C4-2B (cell line): ENCODE measurements at regions not wholly inside any gene's neighbourhood (a gene's known extent, or its start where the extent isn't known, plus 50 kb on each side); places are given as distances from the start of the nearest gene placed in this dataset.

Source experiments
- ZFX ChIP-seq: fragments of 450-650 bp; IDR thresholded peaks from 2 replicates; pipeline ENCODE4 v1.6.1; 2017
- TF ChIP-seq, protein P1 (sequence below): fragments of 450-650 bp; conservative IDR thresholded peaks from 2 replicates; pipeline ENCODE4 v1.5.1; 2017; ENCODE audit warnings: mild to moderate bottlenecking

DNA sequence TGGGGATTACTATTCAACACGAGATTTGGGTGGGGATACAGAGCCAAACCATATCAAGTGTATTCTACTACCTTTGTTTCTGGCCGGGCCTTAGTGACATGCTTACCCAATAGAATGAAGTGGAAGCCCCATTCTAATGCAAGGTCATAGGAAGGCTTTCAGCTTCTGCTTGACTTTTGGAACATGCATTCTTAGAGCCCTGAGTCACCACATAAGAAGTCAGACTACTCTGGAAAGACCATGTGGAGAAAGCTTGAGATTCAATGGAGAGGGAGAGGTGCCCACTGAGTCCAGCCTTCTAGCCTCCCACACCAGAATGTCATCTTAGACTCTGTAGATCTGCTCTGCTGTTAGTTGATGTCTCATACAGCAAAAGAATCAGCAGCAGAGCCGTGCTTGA, 155.7 kb upstream of the FBN2 start:
- TF ChIP-seq, protein P1, sequence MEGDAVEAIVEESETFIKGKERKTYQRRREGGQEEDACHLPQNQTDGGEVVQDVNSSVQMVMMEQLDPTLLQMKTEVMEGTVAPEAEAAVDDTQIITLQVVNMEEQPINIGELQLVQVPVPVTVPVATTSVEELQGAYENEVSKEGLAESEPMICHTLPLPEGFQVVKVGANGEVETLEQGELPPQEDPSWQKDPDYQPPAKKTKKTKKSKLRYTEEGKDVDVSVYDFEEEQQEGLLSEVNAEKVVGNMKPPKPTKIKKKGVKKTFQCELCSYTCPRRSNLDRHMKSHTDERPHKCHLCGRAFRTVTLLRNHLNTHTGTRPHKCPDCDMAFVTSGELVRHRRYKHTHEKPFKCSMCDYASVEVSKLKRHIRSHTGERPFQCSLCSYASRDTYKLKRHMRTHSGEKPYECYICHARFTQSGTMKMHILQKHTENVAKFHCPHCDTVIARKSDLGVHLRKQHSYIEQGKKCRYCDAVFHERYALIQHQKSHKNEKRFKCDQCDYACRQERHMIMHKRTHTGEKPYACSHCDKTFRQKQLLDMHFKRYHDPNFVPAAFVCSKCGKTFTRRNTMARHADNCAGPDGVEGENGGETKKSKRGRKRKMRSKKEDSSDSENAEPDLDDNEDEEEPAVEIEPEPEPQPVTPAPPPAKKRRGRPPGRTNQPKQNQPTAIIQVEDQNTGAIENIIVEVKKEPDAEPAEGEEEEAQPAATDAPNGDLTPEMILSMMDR = no peak
- no peak for TF ChIP-seq ZFX
